NCI-H2081 treated with DMSO at 0.1 percent for 48 hours (cell line): ENCODE measurements at regions not wholly inside any gene's neighbourhood (a gene's known extent, or its start where the extent isn't known, plus 50 kb on each side); places are given as distances from the start of the nearest gene placed in this dataset.
A peak's percentile ranks its signal among the peaks of the same experiment; 100 is the strongest.

Experiments used
- DNase-seq: peaks from one replicate; lab custom pipeline; 2025; lab: John Stamatoyannopoulos, UW

DNA sequence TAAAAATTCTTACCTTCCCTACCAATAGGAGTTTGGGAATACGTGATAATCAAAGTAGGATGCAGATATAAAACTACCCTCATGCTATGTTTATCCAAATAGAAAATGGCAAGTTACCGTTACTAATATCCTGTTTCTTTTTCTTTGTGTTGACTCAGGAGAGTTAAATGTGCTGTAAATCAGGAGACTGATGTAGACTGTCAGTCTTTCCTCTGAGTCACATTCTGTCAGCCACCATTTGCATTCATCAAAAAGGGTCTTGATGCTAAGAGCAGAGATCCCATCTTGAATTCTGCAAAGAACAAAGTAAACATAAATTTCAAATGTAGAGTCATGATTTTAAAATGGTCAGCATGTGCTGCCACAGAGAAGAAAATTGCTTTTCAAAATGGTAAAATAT, 712.8 kb downstream of the SOCS6 start:
- DNase-seq = no peak

DNA sequence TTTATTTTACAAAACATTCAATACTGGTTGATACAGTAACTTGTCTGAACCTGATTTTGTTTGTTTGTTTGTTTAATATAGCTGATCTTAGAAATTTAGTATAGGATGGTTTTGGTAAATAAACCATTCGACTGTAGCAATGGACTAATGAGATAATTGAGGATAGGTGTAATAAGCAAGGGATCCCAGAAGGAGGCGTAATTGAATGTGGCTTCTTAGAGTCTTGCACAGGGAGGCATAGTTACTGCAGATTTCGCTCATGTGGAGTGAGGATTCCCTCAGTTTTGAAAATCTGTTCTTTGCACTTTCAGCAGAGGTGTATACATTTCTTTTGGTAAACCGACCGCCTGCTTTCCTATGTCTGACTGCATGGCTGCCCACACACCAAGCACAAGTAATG, 709.6 kb downstream of the SOCS6 start:
- no peak for DNase-seq

- no peak for DNase-seq
These were observed 705.3 kb downstream of the SOCS6 start for GRCh38 chr18:70994116-70994515.

GRCh38 chr18:70991577-70991976, 702.7 kb downstream of the SOCS6 start:
- DNase-seq = no peak

GRCh38 chr18:70985948-70986347, 697.1 kb downstream of the SOCS6 start:
- DNase-seq = no peak

- no peak for DNase-seq
These were observed 693.4 kb downstream of the SOCS6 start for GRCh38 chr18:70982292-70982691.

DNA sequence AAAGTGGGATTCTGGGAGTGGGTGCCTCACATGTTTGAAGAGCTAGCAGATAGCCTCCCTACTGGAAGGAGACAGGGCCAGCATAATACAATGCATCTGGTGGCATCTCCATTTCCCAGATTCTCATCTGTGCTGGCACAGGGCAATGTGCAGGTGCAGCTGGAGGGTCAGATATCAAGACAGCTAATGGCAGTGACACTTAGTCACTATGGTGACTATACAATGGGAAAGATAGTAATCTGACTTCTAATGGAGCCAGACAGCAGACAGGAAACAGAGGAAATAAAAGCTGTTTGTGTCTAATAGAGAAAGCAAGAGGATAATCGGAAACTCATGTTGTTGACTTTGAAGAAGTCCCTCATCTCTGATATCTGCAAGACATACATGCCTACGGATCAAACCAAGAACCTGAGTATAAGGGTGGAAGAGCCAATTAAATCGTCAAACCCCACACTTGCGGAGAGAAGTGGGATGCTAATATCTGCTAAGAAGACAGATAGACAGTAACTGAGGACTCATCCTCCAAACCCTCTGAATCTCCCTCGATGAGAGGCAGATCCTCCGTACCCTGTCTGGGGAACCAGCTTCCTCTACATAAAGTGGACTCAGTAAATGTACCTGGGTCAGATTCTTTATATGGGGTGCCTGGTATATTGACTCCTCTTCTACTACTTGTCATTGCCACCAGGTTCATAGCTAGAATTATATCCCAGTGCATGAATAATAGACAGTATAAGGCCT, 692.7 kb downstream of the SOCS6 start:
- no peak for DNase-seq

DNA sequence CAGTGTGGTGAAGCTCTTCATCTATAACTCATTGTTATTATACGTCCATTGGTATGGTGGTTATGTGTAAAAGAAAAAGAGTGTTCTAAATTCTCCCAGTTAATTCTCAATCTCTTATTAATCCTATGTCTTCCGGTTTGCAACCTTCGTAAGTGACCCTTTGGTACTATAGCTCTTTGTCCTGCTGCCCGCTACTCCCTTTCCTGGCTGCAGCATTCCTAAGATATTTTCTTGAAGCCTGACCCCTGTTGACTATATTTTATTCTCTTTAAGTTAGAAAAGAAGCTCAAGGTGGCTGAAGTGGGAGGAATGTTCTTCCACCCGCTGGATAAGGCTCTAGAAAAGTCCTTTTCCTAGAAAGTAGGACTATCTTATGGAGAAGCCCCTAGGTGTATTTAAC, 684.8 kb downstream of the SOCS6 start:
- DNase-seq = no peak

DNA sequence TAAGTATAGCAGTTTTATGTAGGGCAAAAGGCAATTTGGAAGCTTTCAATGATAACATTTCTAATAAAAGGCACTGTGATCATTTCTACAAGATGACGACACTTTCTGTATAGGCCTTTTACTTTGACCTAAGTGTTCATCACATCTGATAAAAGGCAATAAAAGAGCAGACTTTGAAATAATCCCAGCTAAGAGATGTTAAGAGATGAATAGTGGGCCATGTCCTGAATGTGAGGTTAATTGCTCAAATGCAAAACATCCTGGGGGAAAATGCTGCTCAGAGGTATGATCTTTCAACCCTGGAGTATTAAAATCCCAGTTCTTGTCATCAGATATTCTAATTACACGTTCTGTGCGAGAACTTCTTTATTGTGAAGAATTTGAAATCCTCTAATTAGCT, 677.6 kb downstream of the SOCS6 start:
- no peak for DNase-seq

DNA sequence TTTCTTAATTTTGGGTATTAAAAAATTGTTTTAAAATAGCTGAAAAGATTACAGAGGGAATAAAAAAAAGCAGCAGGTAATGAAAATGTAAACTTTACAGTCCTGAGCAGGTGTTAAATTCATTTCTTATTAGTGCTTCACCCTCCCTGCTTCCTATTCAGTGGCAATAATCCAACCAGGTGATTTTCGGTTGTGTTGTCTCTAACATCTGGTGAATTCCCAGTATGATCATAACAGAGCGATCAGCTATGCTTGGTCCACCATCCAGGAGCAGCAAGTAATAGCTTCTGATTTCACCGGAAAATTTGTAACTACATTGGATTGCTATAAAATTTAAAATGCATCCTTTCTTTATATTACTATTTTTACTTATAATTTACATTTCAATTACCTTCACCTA, 673.1 kb downstream of the SOCS6 start:
- DNase-seq = no peak

- no peak for DNase-seq
These were observed 667.7 kb downstream of the SOCS6 start for GRCh38 chr18:70956554-70956953.

DNA sequence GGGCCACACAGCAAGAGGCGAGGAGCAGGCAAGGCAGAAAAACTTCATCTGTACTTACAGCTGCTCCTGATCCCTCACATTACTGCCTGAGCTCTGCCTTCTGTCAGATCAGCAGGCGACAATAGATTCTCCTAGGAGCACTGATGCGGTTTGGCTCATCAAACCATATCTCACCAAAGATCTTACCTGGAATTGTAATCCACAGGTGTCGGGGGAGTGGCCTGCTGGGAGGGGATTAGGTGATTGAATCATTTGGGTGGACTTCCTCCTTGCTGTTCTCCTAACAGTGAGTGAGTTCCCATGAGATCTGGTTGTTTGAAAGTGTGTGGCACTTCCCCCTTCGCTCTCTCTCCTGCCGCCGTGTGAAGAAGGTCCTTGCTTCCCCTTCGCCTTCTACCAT, 647.3 kb downstream of the SOCS6 start:
- DNase-seq = no peak

DNA sequence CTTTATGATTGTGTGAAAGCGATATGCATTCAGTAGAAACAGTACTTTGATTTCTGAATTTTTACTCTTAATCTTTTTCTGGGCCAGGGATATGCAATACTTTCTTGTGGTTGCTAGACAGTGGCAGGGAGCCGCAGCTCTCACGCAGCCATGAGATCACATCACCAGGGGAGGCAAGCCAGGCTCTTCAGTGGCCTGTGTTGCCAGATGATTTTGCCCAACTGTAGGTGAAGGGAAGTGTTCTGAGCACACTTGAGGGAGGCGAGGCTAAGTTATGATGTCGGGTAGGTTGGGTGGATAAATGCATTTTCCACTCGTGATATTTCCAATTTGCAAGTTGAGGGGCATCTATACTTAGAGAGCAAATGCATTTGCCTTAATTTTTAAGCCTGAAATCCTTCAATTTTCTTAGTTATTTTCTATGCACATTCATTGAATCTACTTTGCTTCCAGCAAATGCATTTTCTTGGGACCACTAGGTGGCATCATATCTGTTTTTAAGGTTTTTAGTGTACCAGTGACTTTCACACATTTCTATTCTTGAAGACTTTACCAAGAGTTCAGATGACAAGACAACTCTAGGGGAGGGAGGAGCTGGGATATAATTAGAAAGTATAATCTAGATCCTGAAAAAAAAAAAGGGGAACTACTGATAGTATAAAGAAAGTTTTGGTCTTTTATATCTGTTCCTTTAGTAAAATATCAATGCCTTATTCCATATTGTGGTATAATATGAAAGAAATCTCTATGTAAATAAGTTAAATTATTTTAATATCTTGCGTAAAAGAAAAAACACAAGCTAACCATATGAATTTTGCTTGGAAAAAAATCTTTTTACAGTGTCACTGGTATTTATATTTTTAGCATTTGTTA, 643.3 kb downstream of the SOCS6 start:
- DNase-seq = no peak

- DNase-seq = no peak
These were observed 632.1 kb downstream of the SOCS6 start for GRCh38 chr18:70920840-70921374.

GRCh38 chr18:70907673-70908072, 618.8 kb downstream of the SOCS6 start:
- DNase-seq = peak; percentile 80

GRCh38 chr18:70892381-70892780, 603.5 kb downstream of the SOCS6 start:
- DNase-seq = no peak

DNA sequence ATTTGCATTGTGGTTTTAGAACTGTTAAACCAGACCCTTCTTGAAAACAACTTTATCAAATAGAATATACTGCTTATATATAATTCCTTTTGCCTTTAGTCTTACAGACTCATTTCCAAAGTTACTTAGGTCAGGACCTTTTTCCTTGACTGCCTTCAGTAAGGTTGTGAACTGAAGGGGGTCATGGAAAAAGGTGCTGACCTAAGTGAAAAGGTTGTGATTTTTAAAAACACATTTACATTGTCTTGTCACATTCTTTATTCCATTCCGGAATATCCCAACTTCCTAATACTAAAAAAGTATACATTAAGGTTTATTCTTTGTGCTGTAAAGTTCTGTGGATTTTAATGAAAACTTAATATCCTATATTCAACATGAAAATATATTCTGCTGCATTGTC, 581.4 kb downstream of the SOCS6 start:
- DNase-seq = no peak

DNA sequence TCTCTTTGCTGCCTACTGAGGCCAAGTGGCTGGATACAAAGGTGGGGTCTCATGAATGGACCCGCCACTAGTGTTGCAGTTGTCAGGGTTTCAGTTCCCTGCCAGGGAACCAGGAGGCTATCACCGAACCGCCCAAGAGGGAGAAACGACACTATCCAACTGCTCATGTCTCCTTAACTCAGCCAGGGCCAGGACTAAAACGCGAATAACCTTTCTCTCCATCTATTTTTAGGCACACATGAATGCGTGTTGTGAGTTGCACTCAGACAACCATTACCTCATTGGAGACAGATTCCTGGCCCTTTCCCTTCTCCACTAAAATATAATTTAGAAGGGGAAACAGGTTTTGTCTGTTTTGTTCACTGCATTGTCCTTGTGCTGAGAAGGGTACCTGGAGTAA, 559.5 kb downstream of the SOCS6 start:
- no peak for DNase-seq

DNA sequence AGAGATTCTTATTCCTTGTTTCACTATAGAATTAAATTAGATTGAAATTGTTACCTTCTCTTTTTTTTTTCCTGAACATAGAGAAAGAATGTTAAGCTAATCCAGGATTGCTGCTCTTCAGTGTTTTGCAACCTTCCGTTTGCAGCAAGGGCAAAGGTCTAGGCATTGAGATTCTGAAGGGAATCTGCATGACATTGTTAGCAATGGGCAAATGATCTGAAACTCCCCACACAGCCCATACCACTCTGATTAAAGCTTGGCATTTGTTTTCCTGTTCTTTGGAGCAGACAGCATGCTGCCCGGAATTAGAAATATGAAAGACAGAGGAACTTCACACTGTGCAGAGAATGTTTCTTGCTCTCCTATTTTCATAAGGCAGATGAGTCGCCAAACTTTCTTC, 551.8 kb downstream of the SOCS6 start:
- no peak for DNase-seq

DNA sequence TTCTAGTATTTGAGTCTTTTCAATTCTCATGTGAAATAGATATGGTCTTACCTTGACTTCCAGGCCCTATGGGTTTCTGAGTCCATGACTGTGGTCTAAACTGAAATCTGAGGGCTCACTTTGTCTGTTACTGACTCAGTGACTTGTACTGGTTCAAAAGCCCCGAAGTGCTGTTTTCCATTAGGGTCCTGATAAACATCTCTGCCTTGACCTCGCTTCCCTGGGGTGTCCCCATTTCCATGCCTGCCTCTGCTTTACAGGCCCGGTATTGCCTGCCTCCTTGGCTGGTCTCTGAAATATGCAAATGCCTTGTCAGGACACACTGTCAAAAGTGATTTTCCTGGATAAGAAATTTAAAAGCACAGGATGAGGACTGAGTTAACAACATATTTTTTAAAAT, 538.8 kb downstream of the SOCS6 start:
- no peak for DNase-seq

DNA sequence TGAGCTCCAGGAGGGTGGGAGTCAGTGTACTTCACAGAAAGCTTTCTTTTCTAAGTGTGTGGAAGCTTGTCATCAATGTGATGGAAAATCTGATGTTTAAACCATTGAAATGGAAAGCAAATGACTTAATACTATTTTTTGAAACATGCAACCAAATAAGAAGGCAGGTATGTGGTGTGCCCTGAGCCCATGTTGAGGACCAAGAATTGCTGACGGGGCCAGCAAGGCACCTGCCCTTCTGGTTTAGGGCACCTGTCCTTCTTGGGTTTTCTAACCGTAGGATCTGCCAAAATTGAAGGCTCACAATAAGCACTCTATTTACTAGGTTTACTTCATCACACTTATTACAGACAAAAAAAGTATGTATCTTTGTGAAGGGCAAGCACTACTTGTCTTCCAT, 537.7 kb downstream of the SOCS6 start:
- DNase-seq = no peak

DNA sequence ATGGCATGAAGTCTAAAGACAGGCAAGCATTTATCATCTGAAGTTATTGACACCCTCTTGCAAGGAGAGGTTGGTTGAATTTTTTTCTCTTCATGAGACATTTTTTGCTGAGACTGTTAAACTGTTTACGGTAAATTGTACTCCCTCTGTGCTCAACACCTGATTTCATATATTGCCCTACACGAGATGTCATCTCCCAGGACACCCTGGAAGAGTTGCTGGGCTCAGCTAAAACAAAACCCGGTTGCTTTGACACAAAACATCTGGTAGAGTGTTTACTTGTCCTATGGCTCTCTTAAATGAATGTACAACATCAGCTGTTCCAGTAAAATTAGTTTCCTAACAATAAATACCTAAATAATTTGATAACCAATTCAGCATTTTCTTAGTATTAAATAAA, 533.8 kb downstream of the SOCS6 start:
- DNase-seq = no peak

- no peak for DNase-seq
These were observed 533.3 kb downstream of the SOCS6 start for GRCh38 chr18:70822117-70822516.
